ENCODE measurements at regions not wholly inside any gene's neighbourhood (a gene's known extent, or its start where the extent isn't known, plus 50 kb on each side); places are given as distances from the start of the nearest gene placed in this dataset.
"Not testable (repeated sequence)": the region's sequence is repeated elsewhere in the genome, so short reads cannot be mapped to it uniquely, and the experiment has no call there.

DNA sequence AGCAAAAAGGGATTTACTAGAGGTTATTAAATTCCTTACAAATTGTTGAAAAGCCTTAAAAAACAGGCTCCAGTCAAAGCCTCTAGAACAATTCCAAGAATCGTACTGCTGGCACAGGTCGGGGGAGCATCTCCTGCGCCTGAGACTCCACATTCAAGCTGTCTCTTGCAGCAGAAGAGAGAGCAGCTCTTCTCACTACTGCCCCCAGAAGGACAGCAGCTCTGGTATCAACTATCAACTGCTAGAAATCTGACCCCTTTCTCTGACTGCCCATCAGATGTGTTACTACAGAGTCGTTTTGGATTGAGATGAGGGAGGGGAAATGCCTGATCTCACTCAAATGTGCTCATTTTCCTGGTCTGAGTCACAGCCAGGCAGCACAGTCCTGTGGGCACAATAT, 403.6 kb downstream of the RPIA start:
- not testable (repeated sequence) for TF ChIP-seq CTCF, POLR2A (IDR thresholded peaks at IDR 0.05)
